GM18508 (cell line): ENCODE measurements at regions not wholly inside any gene's neighbourhood (a gene's known extent, or its start where the extent isn't known, plus 50 kb on each side); places are given as distances from the start of the nearest gene placed in this dataset.
"Not testable (repeated sequence)": the region's sequence is repeated elsewhere in the genome, so short reads cannot be mapped to it uniquely, and the experiment has no call there.

ENCODE experiments used
- ATAC-seq: cut with Tn5 transposase; IDR thresholded peaks from one replicate; pipeline ENCODE4 v1.9.1; 2021; ENCODE audit warnings: moderate number of reproducible peaks; ENCODE audit not compliant: insufficient read depth, unreplicated experiment

GRCh38 chr2:60189006-60189405, 364.4 kb downstream of the BCL11A start:
- not testable (repeated sequence) for ATAC-seq

GRCh38 chr2:60175290-60175689, 378.2 kb downstream of the BCL11A start:
- ATAC-seq = no peak

- ATAC-seq = no peak
These were observed 379.3 kb downstream of the BCL11A start for GRCh38 chr2:60174146-60174545.

- ATAC-seq = no peak
These were observed 380.7 kb downstream of the BCL11A start for GRCh38 chr2:60172801-60173200.

GRCh38 chr2:60170272-60170671, 383.2 kb downstream of the BCL11A start:
- no peak for ATAC-seq

GRCh38 chr2:60168247-60168646, 385.2 kb downstream of the BCL11A start:
- no peak for ATAC-seq

- no peak for ATAC-seq
These were observed 386.4 kb downstream of the BCL11A start for GRCh38 chr2:60167089-60167488.

- ATAC-seq = no peak
These were observed 389.8 kb downstream of the BCL11A start for GRCh38 chr2:60163691-60164090.

GRCh38 chr2:60159519-60159918, 393.9 kb downstream of the BCL11A start:
- no peak for ATAC-seq

- ATAC-seq = no peak
These were observed 395.2 kb downstream of the BCL11A start for GRCh38 chr2:60158262-60158661.

- ATAC-seq = no peak
These were observed 396.2 kb downstream of the BCL11A start for GRCh38 chr2:60157283-60157682.

GRCh38 chr2:60154142-60154541, 399.3 kb downstream of the BCL11A start:
- ATAC-seq = no peak

- no peak for ATAC-seq
These were observed 401.1 kb downstream of the BCL11A start for GRCh38 chr2:60152226-60152833.

- ATAC-seq = no peak
These were observed 404.3 kb downstream of the BCL11A start for GRCh38 chr2:60149176-60149575.

GRCh38 chr2:60148716-60149115, 404.7 kb downstream of the BCL11A start:
- no peak for ATAC-seq

- no peak for ATAC-seq
These were observed 413.3 kb downstream of the BCL11A start for GRCh38 chr2:60140185-60140584.

GRCh38 chr2:60136913-60137312, 416.5 kb downstream of the BCL11A start:
- ATAC-seq = no peak

- no peak for ATAC-seq
These were observed 426.3 kb downstream of the BCL11A start for GRCh38 chr2:60127191-60127590.

GRCh38 chr2:60125611-60126426, 427.6 kb downstream of the BCL11A start:
- ATAC-seq = no peak

GRCh38 chr2:60119778-60120177, 433.7 kb downstream of the BCL11A start:
- no peak for ATAC-seq

GRCh38 chr2:60118917-60119316, 434.5 kb downstream of the BCL11A start:
- no peak for ATAC-seq

GRCh38 chr2:60118061-60118460, 435.4 kb downstream of the BCL11A start:
- ATAC-seq = no peak
